ENCODE measurements at regions not wholly inside any gene's neighbourhood (a gene's known extent, or its start where the extent isn't known, plus 50 kb on each side); places are given as distances from the start of the nearest gene placed in this dataset.

- ATAC-seq = no peak
- TF ChIP-seq CSDC2 (CRISPR knock-in tag; IDR thresholded peaks at IDR 0.05) = no peak
- no peak for TF ChIP-seq CREB5 (CRISPR knock-in tag; IDR thresholded peaks at IDR 0.05; ENCODE audit: low read depth)
- no peak for TF ChIP-seq ZNF565 (CRISPR knock-in tag; conservative IDR thresholded peaks at IDR 0.05; ENCODE audit: low read depth)
- TF ChIP-seq TOX (CRISPR knock-in tag; IDR thresholded peaks at IDR 0.05; ENCODE audit: borderline replicate concordance) = no peak
- no peak for TF ChIP-seq OSR1 (CRISPR knock-in tag; IDR thresholded peaks at IDR 0.05)
- TF ChIP-seq SNAI2 (CRISPR knock-in tag; IDR thresholded peaks at IDR 0.05) = no peak
- TF ChIP-seq ESRRG (CRISPR knock-in tag; IDR thresholded peaks at IDR 0.05) = no peak
- no peak for TF ChIP-seq POU6F1 (CRISPR knock-in tag; IDR thresholded peaks at IDR 0.05; ENCODE audit: borderline replicate concordance, low read depth)
- no peak for TF ChIP-seq BACH2 (CRISPR knock-in tag; IDR thresholded peaks at IDR 0.05; ENCODE audit: borderline replicate concordance)
- TF ChIP-seq PATZ1 (CRISPR knock-in tag; IDR thresholded peaks at IDR 0.05; ENCODE audit: borderline replicate concordance) = no peak
- no peak for TF ChIP-seq TSHZ2 (CRISPR knock-in tag; IDR thresholded peaks at IDR 0.05)
- TF ChIP-seq GLIS3 (CRISPR knock-in tag; IDR thresholded peaks at IDR 0.05) = no peak
- TF ChIP-seq ZNF8 (CRISPR knock-in tag; IDR thresholded peaks at IDR 0.05) = no peak
Measured at GRCh38 chr15:25133804-25134203, 179.0 kb downstream of the SNRPN start.

GRCh38 chr15:25134546-25134945 lies 179.8 kb downstream of the SNRPN start:
- peak; percentile 34; the same call in 1 of the 3 replicates for ATAC-seq
- TF ChIP-seq CSRNP3 (CRISPR knock-in tag; IDR thresholded peaks at IDR 0.05) (no peak), CSDC2 (CRISPR knock-in tag; IDR thresholded peaks at IDR 0.05) (no peak), CREB5 (CRISPR knock-in tag; IDR thresholded peaks at IDR 0.05; ENCODE audit: low read depth) (no peak), TOX (CRISPR knock-in tag; IDR thresholded peaks at IDR 0.05; ENCODE audit: borderline replicate concordance) (no peak), RARB (CRISPR knock-in tag; IDR thresholded peaks at IDR 0.05) (no peak), ZNF8 (CRISPR knock-in tag; IDR thresholded peaks at IDR 0.05) (no peak), SNAI2 (CRISPR knock-in tag; IDR thresholded peaks at IDR 0.05) (no peak), ZNF565 (CRISPR knock-in tag; conservative IDR thresholded peaks at IDR 0.05; ENCODE audit: low read depth) (no peak), OSR1 (CRISPR knock-in tag; IDR thresholded peaks at IDR 0.05) (no peak), PPARA (CRISPR knock-in tag; IDR thresholded peaks at IDR 0.05; ENCODE audit: borderline replicate concordance) (no peak), ZNF70 (CRISPR knock-in tag; IDR thresholded peaks at IDR 0.05) (no peak), ESRRG (CRISPR knock-in tag; IDR thresholded peaks at IDR 0.05) (no peak), ZFP3 (CRISPR knock-in tag; IDR thresholded peaks at IDR 0.05) (no peak)

GRCh38 chr15:25136119-25136518 lies 181.3 kb downstream of the SNRPN start:
- peak; percentile 80 for ATAC-seq
- no peak for TF ChIP-seq PATZ1 (CRISPR knock-in tag; IDR thresholded peaks at IDR 0.05; ENCODE audit: borderline replicate concordance)
- no peak for TF ChIP-seq CREB5 (CRISPR knock-in tag; IDR thresholded peaks at IDR 0.05; ENCODE audit: low read depth)
- no peak for TF ChIP-seq RARB (CRISPR knock-in tag; IDR thresholded peaks at IDR 0.05)
- TF ChIP-seq ZC3H10 (CRISPR knock-in tag; IDR thresholded peaks at IDR 0.05) = no peak
- no peak for TF ChIP-seq PPARA (CRISPR knock-in tag; IDR thresholded peaks at IDR 0.05; ENCODE audit: borderline replicate concordance)
- no peak for TF ChIP-seq ZNF565 (CRISPR knock-in tag; conservative IDR thresholded peaks at IDR 0.05; ENCODE audit: low read depth)
- TF ChIP-seq ARNTL (CRISPR knock-in tag; IDR thresholded peaks at IDR 0.05; ENCODE audit: borderline replicate concordance, low read depth) = no peak
- TF ChIP-seq CSRNP3 (CRISPR knock-in tag; IDR thresholded peaks at IDR 0.05) = no peak
- no peak for TF ChIP-seq ZFP3 (CRISPR knock-in tag; IDR thresholded peaks at IDR 0.05)
- no peak for TF ChIP-seq ZFP30 (CRISPR knock-in tag; IDR thresholded peaks at IDR 0.05)
- TF ChIP-seq ESRRG (CRISPR knock-in tag; IDR thresholded peaks at IDR 0.05) = no peak
